GM13976 (cell line): ENCODE measurements at regions not wholly inside any gene's neighbourhood (a gene's known extent, or its start where the extent isn't known, plus 50 kb on each side); places are given as distances from the start of the nearest gene placed in this dataset.

ENCODE experiments used
- DNase-seq: peaks from one replicate; pipeline ENCODE4 v3.0.0; 2012; ENCODE audit warnings: low spot score
- in situ Hi-C: fragments of 300-500 bp; cut with MboI; formaldehyde crosslinking; loops from one replicate; pipeline ENCODE4 v1.12.0; 2022; ENCODE audit warnings: low sequenced_read_pairs, mixed read lengths, inconsistent platforms; ENCODE audit not compliant: unreplicated experiment
- TF ChIP-seq, protein P1 (sequence below): IDR thresholded peaks from 2 replicates; pipeline ENCODE4 v1.5.1; 2012; ENCODE audit warnings: borderline replicate concordance, mild to moderate bottlenecking; ENCODE audit not compliant: insufficient read depth; ENCODE audit errors: extremely low read depth, missing control alignments, control extremely low read depth

DNA sequence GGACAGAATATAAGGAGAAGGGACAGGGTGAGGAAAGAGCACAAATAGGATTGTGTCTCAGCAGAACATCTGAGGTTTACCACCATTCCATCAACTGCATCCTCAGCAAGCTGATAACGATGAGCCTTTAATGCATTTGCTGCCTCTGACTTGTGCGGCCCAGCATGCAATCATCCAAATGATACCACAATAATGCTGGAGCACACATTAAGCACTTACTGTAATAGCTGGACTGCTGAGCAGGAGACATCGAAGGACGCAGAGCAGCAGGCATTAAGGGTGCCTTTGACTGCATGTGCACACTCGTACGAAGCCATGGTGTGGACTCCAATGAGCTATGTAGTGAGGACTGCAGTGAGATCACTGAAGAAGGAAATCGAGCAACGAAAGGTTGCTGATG is 469.4 kb downstream of the FOXO1 start:
- in situ Hi-C loops, result no loop called here
- TF ChIP-seq, protein P1, sequence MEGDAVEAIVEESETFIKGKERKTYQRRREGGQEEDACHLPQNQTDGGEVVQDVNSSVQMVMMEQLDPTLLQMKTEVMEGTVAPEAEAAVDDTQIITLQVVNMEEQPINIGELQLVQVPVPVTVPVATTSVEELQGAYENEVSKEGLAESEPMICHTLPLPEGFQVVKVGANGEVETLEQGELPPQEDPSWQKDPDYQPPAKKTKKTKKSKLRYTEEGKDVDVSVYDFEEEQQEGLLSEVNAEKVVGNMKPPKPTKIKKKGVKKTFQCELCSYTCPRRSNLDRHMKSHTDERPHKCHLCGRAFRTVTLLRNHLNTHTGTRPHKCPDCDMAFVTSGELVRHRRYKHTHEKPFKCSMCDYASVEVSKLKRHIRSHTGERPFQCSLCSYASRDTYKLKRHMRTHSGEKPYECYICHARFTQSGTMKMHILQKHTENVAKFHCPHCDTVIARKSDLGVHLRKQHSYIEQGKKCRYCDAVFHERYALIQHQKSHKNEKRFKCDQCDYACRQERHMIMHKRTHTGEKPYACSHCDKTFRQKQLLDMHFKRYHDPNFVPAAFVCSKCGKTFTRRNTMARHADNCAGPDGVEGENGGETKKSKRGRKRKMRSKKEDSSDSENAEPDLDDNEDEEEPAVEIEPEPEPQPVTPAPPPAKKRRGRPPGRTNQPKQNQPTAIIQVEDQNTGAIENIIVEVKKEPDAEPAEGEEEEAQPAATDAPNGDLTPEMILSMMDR, result no peak
- DNase-seq, result no peak

DNA sequence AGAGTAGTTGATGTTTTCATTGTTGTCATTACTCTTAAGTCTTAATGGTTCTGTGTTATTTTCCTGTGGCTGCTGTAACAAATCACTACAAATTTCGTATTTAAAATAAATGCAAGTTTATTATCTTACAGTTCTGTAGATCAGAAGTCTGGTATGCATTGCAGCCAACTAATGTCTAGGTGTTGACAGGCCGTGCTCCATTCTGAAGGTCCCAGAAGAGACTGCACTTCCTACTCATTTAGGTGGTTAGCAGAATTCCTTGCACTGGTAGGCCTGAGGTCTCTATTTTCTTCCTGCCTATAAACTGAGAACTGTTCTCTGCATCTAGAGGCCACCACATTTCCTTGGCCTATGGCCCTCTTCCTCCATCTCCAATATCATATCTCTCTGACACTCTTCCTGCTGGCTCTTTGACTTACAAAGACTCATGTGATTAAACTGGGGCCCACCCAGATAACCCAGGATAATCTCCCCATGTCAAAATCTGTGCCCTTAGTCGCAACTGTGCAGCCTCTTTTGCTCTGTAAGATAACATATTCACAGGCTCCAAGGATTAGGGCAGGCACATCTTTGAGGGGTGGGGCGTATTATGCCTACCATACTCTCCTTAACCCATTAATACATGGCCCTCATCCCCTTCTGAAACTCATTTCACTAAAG is 468.4 kb downstream of the FOXO1 start:
- in situ Hi-C loops, result no loop called here
- no peak for DNase-seq
- TF ChIP-seq, protein P1, result no peak

DNA sequence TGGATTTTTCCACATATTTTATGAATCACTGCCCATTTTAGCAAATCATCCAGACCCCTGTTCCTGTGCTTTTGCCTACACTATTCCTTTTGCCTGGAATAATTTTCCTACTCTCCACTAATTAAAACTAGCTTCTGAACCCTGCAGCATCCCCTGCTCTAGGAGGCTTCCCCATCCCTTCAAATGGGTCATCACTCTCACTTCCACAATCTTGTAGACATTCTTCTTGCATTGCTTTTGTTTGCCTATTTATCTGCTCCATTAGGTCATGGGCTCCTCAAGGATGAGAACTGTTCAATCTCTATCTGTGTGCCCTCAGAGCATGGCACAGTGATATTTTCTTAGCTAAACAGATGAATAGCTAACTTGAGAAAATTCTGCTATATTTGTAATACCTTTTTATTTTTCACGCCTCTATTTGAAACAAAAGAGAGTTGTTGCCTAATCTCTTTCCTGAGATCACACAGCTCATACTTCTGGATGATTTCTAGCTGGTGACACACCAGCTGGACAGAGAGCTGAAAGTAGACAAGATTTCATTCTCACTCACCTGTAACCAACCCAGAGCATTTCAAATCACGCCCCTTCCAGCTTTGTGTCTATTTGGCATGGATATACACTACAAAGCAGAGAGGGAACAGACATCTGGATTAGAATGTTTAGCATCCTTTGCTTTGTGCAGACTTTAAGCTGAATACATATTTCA is 466.0 kb downstream of the FOXO1 start:
- TF ChIP-seq, protein P1, result no peak
- in situ Hi-C loops, result no loop called here
- DNase-seq, result no peak

DNA sequence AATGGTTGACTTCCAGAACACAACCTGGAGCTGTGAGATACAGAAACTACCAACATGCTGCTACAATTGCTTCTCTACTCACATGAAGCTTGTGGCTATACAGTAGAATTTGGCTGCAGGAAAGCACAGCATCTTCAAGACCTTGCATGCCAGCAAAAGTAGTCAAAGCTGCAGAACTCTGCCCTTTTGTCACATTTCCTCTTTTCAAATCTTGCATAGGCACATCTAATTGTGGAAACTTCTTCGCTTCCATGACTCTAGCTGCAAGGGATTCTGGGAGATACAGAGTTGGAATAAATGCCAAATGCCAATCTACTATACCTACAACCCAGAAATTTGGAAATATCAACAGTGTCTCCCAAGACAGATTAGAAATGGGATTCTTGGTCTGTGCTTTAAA is 462.2 kb downstream of the FOXO1 start:
- no peak for DNase-seq
- in situ Hi-C loops, result no loop called here
- TF ChIP-seq, protein P1, result no peak

DNA sequence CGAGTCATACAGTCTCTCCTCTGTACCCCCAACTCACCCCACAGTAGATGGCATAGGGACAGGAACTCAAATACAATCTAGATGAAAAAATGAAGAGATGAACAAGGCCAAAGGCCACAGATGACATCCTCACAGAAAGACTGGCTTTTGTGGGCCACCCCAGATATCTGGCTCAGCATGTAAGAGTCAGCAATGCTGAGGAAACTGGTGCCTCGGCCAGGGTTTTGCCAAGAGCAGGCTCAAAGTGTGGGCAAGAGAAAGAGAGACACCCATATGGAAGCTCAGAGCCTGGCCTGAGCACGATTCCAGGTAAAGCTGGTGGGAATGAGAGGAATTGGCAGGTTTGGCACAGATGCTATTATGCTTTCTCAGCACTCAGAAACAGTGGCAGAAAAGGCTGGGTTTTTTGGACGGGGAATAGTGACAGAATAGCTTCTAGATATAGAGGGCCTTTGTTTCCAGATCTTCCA is 460.6 kb downstream of the FOXO1 start:
- no peak for DNase-seq
- in situ Hi-C loops, result no loop called here
- TF ChIP-seq, protein P1, result no peak

DNA sequence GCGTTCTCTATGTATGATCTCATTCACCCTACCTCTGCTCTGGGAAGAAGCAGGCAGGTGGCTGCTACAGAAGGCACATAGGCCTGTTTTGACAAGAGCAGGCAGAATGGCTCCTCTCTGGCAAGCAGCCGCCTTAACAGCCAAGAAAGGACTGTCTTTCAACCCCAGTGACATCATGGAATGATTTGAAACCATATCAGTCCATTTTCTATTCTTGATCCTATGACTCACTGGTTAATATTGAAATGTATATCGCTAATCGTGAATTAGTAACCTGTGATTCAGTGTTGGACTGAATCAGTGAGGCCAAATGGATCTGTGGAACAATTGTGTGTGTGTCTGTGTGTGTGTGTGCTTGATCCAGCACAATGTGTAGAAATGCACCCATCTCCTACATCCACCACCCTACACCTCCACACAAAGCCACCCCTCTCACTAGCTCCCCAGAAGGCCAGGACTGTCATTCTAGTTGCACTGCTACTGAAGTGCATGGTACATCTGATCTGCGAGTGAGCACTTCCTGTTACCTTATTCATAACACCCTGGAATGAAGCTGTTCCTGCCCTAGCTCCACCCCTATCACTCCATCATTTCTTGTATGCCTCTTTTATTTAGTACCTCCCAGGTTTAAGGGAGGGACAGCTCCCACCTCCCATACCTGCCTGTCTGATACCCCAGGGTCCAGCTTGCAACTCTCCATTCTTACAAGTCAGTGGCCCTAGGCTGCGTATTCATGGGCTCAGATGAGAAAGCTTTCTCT is 460.0 kb downstream of the FOXO1 start:
- TF ChIP-seq, protein P1, result no peak
- no peak for DNase-seq
- in situ Hi-C loops, result no loop called here
